Mammary epithelial cell (primary cell): ENCODE measurements at regions not wholly inside any gene's neighbourhood (a gene's known extent, or its start where the extent isn't known, plus 50 kb on each side); places are given as distances from the start of the nearest gene placed in this dataset.

Experiments
- CTCF ChIP-seq, 2 donors: IDR thresholded peaks in 1 of 2; conservative IDR thresholded peaks in 1 of 2; 2 replicates each; pipeline ENCODE4 v1.5.1; 2011 to 2012; ENCODE audit warnings: inconsistent platforms in 2 of 2, low read length in 2 of 2, mild to moderate bottlenecking in 2 of 2, control low read depth in 1 of 2, low read depth in 1 of 2; ENCODE audit not compliant: insufficient read depth in 1 of 2; ENCODE audit errors: extremely low read depth in 1 of 2
- EZH2 ChIP-seq: IDR thresholded peaks from 2 replicates; pipeline ENCODE4 v1.6.1; 2012; ENCODE audit warnings: low read length, inconsistent platforms, borderline replicate concordance

DNA sequence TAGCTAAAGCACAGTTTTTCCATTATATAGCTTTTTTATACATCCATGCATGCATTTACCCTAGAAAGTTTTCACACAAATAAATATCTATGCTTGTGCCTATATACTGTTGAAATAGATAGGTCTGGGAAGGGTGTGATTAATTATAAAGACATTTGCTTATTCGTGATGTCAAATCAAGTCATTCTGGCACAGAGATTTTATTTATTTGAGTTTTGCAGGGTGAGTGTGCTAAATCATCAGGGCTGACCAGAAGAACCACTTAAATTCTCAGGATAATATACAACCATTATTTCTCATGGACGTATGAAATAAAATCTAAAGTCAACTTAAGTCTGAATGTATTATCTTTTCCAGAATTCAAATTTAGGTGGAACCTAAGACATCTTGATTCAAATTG, 295.5 kb downstream of the EPHA4 start:
- no peak for TF ChIP-seq CTCF (conservative IDR thresholded peaks at IDR 0.05 in 1 of 2, IDR thresholded peaks at IDR 0.05 in 1 of 2; ENCODE audit: extremely low read depth in 1 of 2, insufficient read depth in 1 of 2, low read depth in 1 of 2, low read length in 2 of 2)
- TF ChIP-seq EZH2: no peak
